ENCODE measurements at regions not wholly inside any gene's neighbourhood (a gene's known extent, or its start where the extent isn't known, plus 50 kb on each side); places are given as distances from the start of the nearest gene placed in this dataset.

- no peak for TF ChIP-seq AHDC1 (CRISPR knock-in tag; IDR thresholded peaks at IDR 0.05; ENCODE audit: borderline replicate concordance)
Observed at GRCh38 chr2:217017456-217018252, 157.8 kb upstream of the TNP1 start (continued).

- Histone ChIP-seq H3K9me3 (ENCODE audit: low read length) (no peaks in the 10 kb centered on the region), H3K79me2 (ENCODE audit: insufficient read depth, low read length) (no peaks in the 10 kb centered on the region), H4K20me1 (ENCODE audit: insufficient read depth, low read length) (no peaks in the 10 kb centered on the region), H3K4me2 (ENCODE audit: low read depth, low read length) (no peak overlapping the region), H3K9ac (ENCODE audit: insufficient read depth, low read depth, low read length) (no peak overlapping the region), H3K4me3 (replicated peaks in 1 of 3; ENCODE audit: insufficient read depth in 1 of 3, low read depth in 2 of 3, low read length in 3 of 3) (no peak overlapping the region), H3K4me1 (ENCODE audit: insufficient read depth, low read length) (no peaks in the 10 kb centered on the region), H3K27ac (ENCODE audit: extremely low read length, insufficient read depth, low read length) (no peak overlapping the region), H3K27me3 (ENCODE audit: control insufficient read depth in 1 of 2, insufficient read depth in 2 of 2, low read length in 2 of 2) (peaks cover 0 to 11% of the 10 kb centered on the region in 2 experiments; a peak in 2 of 5 replicates), H3K36me3 (replicated peaks in 1 of 2; ENCODE audit: control insufficient read depth in 1 of 2, insufficient read depth in 2 of 2, low read length in 2 of 2) (no peaks in the 10 kb centered on the region), H2AFZ (ENCODE audit: low read length) (no peak overlapping the region)
- POLR2A ChIA-PET = no interaction called here
- TF ChIP-seq HES4 (CRISPR knock-in tag; IDR thresholded peaks at IDR 0.05; ENCODE audit: borderline replicate concordance) (no peak), CHCHD3 (CRISPR knock-in tag; IDR thresholded peaks at IDR 0.05) (no peak), JUNB (CRISPR knock-in tag; IDR thresholded peaks at IDR 0.05; ENCODE audit: borderline replicate concordance) (no peak), ZNF501 (CRISPR knock-in tag; IDR thresholded peaks at IDR 0.05) (no peak), ZNF510 (CRISPR knock-in tag; IDR thresholded peaks at IDR 0.05; ENCODE audit: low read depth) (no peak), ZNF557 (CRISPR knock-in tag; IDR thresholded peaks at IDR 0.05) (no peak)
- no peak for ATAC-seq
- in situ Hi-C loops (cut with HindIII; ENCODE audit: extremely low pct_ligation_motif_present, low pct_unique_long_range_greater_than_20kb) (no loop called here), intact Hi-C loops (cut with micrococcal nuclease; ENCODE audit: unreplicated experiment) (no loop called here)
- DNase-seq (ENCODE audit: low spot score) = no peak
- FAIRE-seq = no peak
- CTCF ChIA-PET (ENCODE audit: low intra/inter-chr PET ratio, low total read pairs) = no interaction called here
- 15% methylated on average over 7 of the region's 7 CpGs for WGBS (ENCODE audit: low lambda C conversion rate)
- BruUV-seq (replicated peaks) = no TSS peak
Observed at GRCh38 chr2:217016796-217017419, 157.0 kb upstream of the TNP1 start.
